HepG2 (cell line): ENCODE measurements at regions not wholly inside any gene's neighbourhood (a gene's known extent, or its start where the extent isn't known, plus 50 kb on each side); places are given as distances from the start of the nearest gene placed in this dataset.

ENCODE experiments used
- ATAC-seq: fragments of 200-7000 bp; cut with Tn5 transposase; 3 replicates; pipeline ENCODE4 v1.9.1; 2020; ENCODE audit warnings: mild to moderate bottlenecking, moderate library complexity
- BruUV-seq: library from RNA; stranded (reverse); fragments of 400-500 nt; replicated peaks from 2 replicates; lab custom pipeline; 2021; lab: Mats Ljungman, UMichigan
- CTCF ChIA-PET: fragments of 300-600 bp; formaldehyde crosslinking; extraction: SDS; loops from one replicate; lab custom pipeline; 2021; ENCODE audit warnings: low total read pairs, inconsistent platforms, low intra/inter-chr PET ratio; lab: Yijun Ruan, JAX
- POLR2A ChIA-PET: fragments of 350-600 bp; sonication (Branson Sonifier 250); formaldehyde crosslinking; loops from one replicate; lab custom pipeline; 2020; ENCODE audit warnings: antibody characterized with exemption, inconsistent platforms; lab: Yijun Ruan, JAX
- DNase-seq: peaks from one replicate; pipeline ENCODE4 v3.0.0-alpha.2; 2015; ENCODE audit warnings: low spot score
- FAIRE-seq: peaks from 3 replicates; lab custom pipeline; 2011; peaks lifted over from hg19 to GRCh38; lab: Jason Lieb, UNC
- H2AFZ ChIP-seq: one replicate; pipeline ENCODE4 v1.6.1; 2011; ENCODE audit warnings: low read length, inconsistent platforms
- H3K27ac ChIP-seq: fragments of 300-600 bp; 3 replicates; pipeline ENCODE4 v1.8.0; 2011; ENCODE audit warnings: mixed run types, mild to moderate bottlenecking, mixed read lengths, low read length, inconsistent platforms; ENCODE audit not compliant: insufficient read depth; ENCODE audit errors: extremely low read length
- H3K27me3 ChIP-seq, 2 experiments: fragments of 200-600 bp in 1 of 2; 2 replicates in 1 of 2; 3 replicates in 1 of 2; pipeline versions ENCODE4 v1.6.0 to v1.8.0; 2011; ENCODE audit warnings: low read length in 2 of 2, mild to moderate bottlenecking in 2 of 2, moderate library complexity in 2 of 2, inconsistent platforms in 1 of 2; ENCODE audit not compliant: insufficient read depth in 2 of 2, control insufficient read depth in 1 of 2
- H3K36me3 ChIP-seq, 2 experiments: fragments of 200-600 bp in 1 of 2; replicated peaks in 1 of 2; 2 replicates in 1 of 2; 3 replicates in 1 of 2; pipeline versions ENCODE4 v1.5.1 to v1.8.0; 2011; ENCODE audit warnings: low read length in 2 of 2, inconsistent platforms in 1 of 2; ENCODE audit not compliant: insufficient read depth in 2 of 2, control insufficient read depth in 1 of 2
- H3K4me1 ChIP-seq: 2 replicates; pipeline ENCODE4 v1.5.1; 2012; ENCODE audit warnings: low read length, inconsistent platforms; ENCODE audit not compliant: insufficient read depth
- H3K4me2 ChIP-seq: 2 replicates; pipeline ENCODE4 v1.6.0; 2011; ENCODE audit warnings: low read depth, low read length, inconsistent platforms
- H3K4me3 ChIP-seq, 3 experiments: fragments of 200-600 bp in 1 of 3; sonication (generic), shearing (Covaris generic) in 1 of 3; replicated peaks in 1 of 3; 2 replicates each; pipeline ENCODE4 v1.5.1; 2011 to 2016; ENCODE audit warnings: low read length in 3 of 3, inconsistent platforms in 2 of 3, low read depth in 2 of 3, mild to moderate bottlenecking in 2 of 3, control low read depth in 1 of 3, mixed read lengths in 1 of 3; ENCODE audit not compliant: insufficient read depth in 1 of 3
- H3K79me2 ChIP-seq: one replicate; pipeline ENCODE4 v1.6.1; 2011; ENCODE audit warnings: low read length, inconsistent platforms; ENCODE audit not compliant: insufficient read depth
- H3K9ac ChIP-seq: 2 replicates; pipeline ENCODE4 v1.6.0; 2011; ENCODE audit warnings: mild to moderate bottlenecking, low read depth, low read length, inconsistent platforms; ENCODE audit not compliant: insufficient read depth
- H3K9me3 ChIP-seq: 2 replicates; pipeline ENCODE4 v1.5.1; 2012; ENCODE audit warnings: mild to moderate bottlenecking, low read length
- H4K20me1 ChIP-seq: 2 replicates; pipeline ENCODE4 v1.6.0; 2011; ENCODE audit warnings: inconsistent platforms, mild to moderate bottlenecking, low read length, moderate library complexity; ENCODE audit not compliant: insufficient read depth
- CEBPB ChIP-seq: IDR thresholded peaks from 2 replicates; pipeline ENCODE4 v1.6.1; 2011; ENCODE audit warnings: low read depth, low read length, improper control_type of control experiment, borderline replicate concordance
- MAZ ChIP-seq, 2 experiments: sonication (generic) in 1 of 2; formaldehyde crosslinking in 1 of 2; IDR thresholded peaks; 2 replicates each; pipeline versions ENCODE4 v1.5.0 to v1.6.1; 2012 to 2020; ENCODE audit warnings: low read depth in 2 of 2, mild to moderate bottlenecking in 2 of 2, borderline replicate concordance in 1 of 2, improper control_type of control experiment in 1 of 2, low read length in 1 of 2, missing genetic modification reagents in 1 of 2, moderate library complexity in 1 of 2
- MEIS2 ChIP-seq: sonication (generic); formaldehyde crosslinking; IDR thresholded peaks from 2 replicates; pipeline ENCODE4 v1.9.0; 2021; ENCODE audit warnings: mild to moderate bottlenecking, missing genetic modification reagents
- NKX3-1 ChIP-seq: sonication (generic); formaldehyde crosslinking; IDR thresholded peaks from 2 replicates; pipeline ENCODE4 v1.5.0; 2020; ENCODE audit warnings: missing genetic modification reagents
- PRMT3 ChIP-seq: sonication (generic); formaldehyde crosslinking; IDR thresholded peaks from 2 replicates; pipeline ENCODE4 v1.8.1; 2022; ENCODE audit warnings: low read depth, mild to moderate bottlenecking, moderate library complexity, missing genetic modification reagents, borderline replicate concordance
- RFX5 ChIP-seq: IDR thresholded peaks from 2 replicates; pipeline ENCODE4 v1.6.1; 2011; ENCODE audit warnings: low read depth, low read length, improper control_type of control experiment
- SAP130 ChIP-seq: IDR thresholded peaks from 2 replicates; pipeline ENCODE4 v1.6.1; 2016; ENCODE audit warnings: low read depth
- THYN1 ChIP-seq: sonication (generic); formaldehyde crosslinking; IDR thresholded peaks from 2 replicates; pipeline ENCODE4 v1.8.1; 2023; ENCODE audit warnings: low read depth, mild to moderate bottlenecking, moderate library complexity, missing genetic modification reagents, borderline replicate concordance
- ZBTB1 ChIP-seq: sonication (generic); formaldehyde crosslinking; IDR thresholded peaks from 2 replicates; pipeline ENCODE4 v1.4.0; 2020; ENCODE audit warnings: missing genetic modification reagents, borderline replicate concordance
- ZFP41 ChIP-seq: sonication (generic); formaldehyde crosslinking; IDR thresholded peaks from 2 replicates; pipeline ENCODE4 v1.4.0; 2020; ENCODE audit warnings: mild to moderate bottlenecking, missing genetic modification reagents, borderline replicate concordance
- ZFP82 ChIP-seq: sonication (generic); formaldehyde crosslinking; IDR thresholded peaks from 2 replicates; pipeline ENCODE4 v1.5.1; 2020; ENCODE audit warnings: mild to moderate bottlenecking, missing genetic modification reagents, borderline replicate concordance
- ZNF678 ChIP-seq: sonication (generic); formaldehyde crosslinking; IDR thresholded peaks from 2 replicates; pipeline ENCODE4 v1.4.0; 2020; ENCODE audit warnings: mild to moderate bottlenecking, missing genetic modification reagents
- WGBS: methylation state at CpG from one replicate; pipeline ENCODE4 v1.1.6; 2017; ENCODE audit warnings: low lambda C conversion rate; 5-methylcytosine and 5-hydroxymethylcytosine counted together
- in situ Hi-C: cut with HindIII; loops from 2 replicates; pipeline ENCODE4 v1.10.0; 2017; ENCODE audit warnings: low pct_unique_long_range_greater_than_20kb; ENCODE audit not compliant: extremely low pct_ligation_motif_present
- intact Hi-C: fragments of 100-400 bp; cut with micrococcal nuclease; formaldehyde crosslinking; loops from one replicate; pipeline ENCODE4 v1.10.0; 2022; ENCODE audit not compliant: unreplicated experiment
- TF ChIP-seq, protein P1 (sequence below), 2 experiments: IDR thresholded peaks; 2 replicates each; pipeline ENCODE4 v1.6.1; 2011 to 2012; ENCODE audit warnings: low read length in 2 of 2, borderline replicate concordance in 1 of 2, low read depth in 1 of 2, mild to moderate bottlenecking in 1 of 2, moderate library complexity in 1 of 2
- TF ChIP-seq, protein P2 (sequence below): sonication (generic); formaldehyde crosslinking; IDR thresholded peaks from 2 replicates; pipeline ENCODE4 v1.5.1; 2020; ENCODE audit warnings: missing genetic modification reagents, mild to moderate bottlenecking, borderline replicate concordance

DNA sequence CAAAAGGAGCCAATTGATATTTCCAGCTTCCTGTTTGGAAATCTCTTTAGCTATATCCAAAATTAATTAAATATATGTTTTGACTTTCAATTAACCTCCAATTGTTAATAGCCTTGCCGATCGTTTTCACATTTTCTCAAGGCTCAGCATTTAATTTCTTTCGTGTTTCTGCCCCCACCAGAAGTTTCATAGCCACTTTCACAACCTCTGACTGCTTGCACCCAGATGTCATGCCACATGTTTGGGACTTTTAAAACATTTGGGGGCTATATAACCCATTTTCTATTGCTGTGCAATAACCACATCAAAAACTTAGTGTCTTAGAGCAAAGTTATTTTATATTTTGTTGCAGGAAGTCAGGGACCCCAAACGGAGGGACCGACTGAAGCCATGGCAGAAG is 510.6 kb upstream of the CNTNAP2 start:
- peaks cover 81% of the 10 kb centered on the region for H3K9me3 ChIP-seq
- CTCF ChIA-PET, result no interaction called here
- H3K9ac ChIP-seq, result no peak overlapping the region
- no peaks in the 10 kb centered on the region for H3K79me2 ChIP-seq
- no peaks in the 10 kb centered on the region for H3K36me3 ChIP-seq
- H2AFZ ChIP-seq, result no peak overlapping the region
- no peaks in the 10 kb centered on the region for H4K20me1 ChIP-seq
- no peak overlapping the region for H3K27ac ChIP-seq
- no peak for TF ChIP-seq MAZ (IDR thresholded peaks at IDR 0.05; ENCODE audit: borderline replicate concordance, low read depth, low read length)
- no peak for TF ChIP-seq MAZ (CRISPR knock-in tag; IDR thresholded peaks at IDR 0.05; ENCODE audit: low read depth)
- TF ChIP-seq ZNF678 (CRISPR knock-in tag), result no peak
- no peak for TF ChIP-seq MEIS2 (CRISPR knock-in tag)
- no peak for TF ChIP-seq PRMT3
- no peak for TF ChIP-seq ZFP82 (CRISPR knock-in tag)
- no peak for DNase-seq
- no peak overlapping the region for H3K4me2 ChIP-seq
- WGBS, result 27% methylated on average over 5 of the region's 5 CpGs
- ATAC-seq, result no peak
- no peaks in the 10 kb centered on the region for H3K27me3 ChIP-seq
- POLR2A ChIA-PET, result no interaction called here
- intact Hi-C loops, result no loop called here
- no peak for FAIRE-seq
- H3K4me3 ChIP-seq, result no peak overlapping the region
- no TSS peak for BruUV-seq
- in situ Hi-C loops, result no loop called here
- H3K4me1 ChIP-seq, result no peaks in the 10 kb centered on the region

DNA sequence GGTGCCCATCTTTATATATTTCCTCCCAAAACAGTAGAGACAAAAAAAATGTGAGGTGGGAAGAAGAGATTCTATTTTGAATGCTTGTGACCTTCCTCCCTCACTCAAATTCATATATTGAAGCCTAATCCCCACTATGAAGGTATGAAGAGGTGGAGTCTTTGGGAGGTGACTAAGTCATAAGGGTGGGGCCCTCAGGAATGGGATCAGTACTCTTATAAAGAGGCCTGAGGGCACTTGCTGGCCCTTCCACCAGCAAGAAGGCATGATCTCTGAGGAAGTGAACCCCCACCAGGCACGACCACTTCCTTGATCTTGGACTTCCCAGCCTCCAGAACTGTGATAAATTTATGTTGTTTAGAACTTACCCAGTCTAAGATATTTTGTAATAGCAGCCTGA is 517.2 kb upstream of the CNTNAP2 start:
- DNase-seq (no peak), ATAC-seq (no peak), FAIRE-seq (no peak)
- no peaks in the 10 kb centered on the region for H4K20me1 ChIP-seq
- no peak overlapping the region for H3K9ac ChIP-seq
- CTCF ChIA-PET, result no interaction called here
- H3K4me2 ChIP-seq, result no peak overlapping the region
- WGBS, result 10% methylated on average over 1 of the region's 1 CpG
- H2AFZ ChIP-seq, result no peak overlapping the region
- no peak overlapping the region for H3K4me3 ChIP-seq
- H3K27ac ChIP-seq, result no peak overlapping the region
- H3K36me3 ChIP-seq, result no peaks in the 10 kb centered on the region
- no peaks in the 10 kb centered on the region for H3K79me2 ChIP-seq
- H3K27me3 ChIP-seq, result no peaks in the 10 kb centered on the region
- intact Hi-C loops (no loop called here), in situ Hi-C loops (no loop called here)
- POLR2A ChIA-PET, result no interaction called here
- H3K9me3 ChIP-seq, result peaks cover 94% of the 10 kb centered on the region
- BruUV-seq, result no TSS peak
- H3K4me1 ChIP-seq, result no peaks in the 10 kb centered on the region
- TF ChIP-seq, protein P1, sequence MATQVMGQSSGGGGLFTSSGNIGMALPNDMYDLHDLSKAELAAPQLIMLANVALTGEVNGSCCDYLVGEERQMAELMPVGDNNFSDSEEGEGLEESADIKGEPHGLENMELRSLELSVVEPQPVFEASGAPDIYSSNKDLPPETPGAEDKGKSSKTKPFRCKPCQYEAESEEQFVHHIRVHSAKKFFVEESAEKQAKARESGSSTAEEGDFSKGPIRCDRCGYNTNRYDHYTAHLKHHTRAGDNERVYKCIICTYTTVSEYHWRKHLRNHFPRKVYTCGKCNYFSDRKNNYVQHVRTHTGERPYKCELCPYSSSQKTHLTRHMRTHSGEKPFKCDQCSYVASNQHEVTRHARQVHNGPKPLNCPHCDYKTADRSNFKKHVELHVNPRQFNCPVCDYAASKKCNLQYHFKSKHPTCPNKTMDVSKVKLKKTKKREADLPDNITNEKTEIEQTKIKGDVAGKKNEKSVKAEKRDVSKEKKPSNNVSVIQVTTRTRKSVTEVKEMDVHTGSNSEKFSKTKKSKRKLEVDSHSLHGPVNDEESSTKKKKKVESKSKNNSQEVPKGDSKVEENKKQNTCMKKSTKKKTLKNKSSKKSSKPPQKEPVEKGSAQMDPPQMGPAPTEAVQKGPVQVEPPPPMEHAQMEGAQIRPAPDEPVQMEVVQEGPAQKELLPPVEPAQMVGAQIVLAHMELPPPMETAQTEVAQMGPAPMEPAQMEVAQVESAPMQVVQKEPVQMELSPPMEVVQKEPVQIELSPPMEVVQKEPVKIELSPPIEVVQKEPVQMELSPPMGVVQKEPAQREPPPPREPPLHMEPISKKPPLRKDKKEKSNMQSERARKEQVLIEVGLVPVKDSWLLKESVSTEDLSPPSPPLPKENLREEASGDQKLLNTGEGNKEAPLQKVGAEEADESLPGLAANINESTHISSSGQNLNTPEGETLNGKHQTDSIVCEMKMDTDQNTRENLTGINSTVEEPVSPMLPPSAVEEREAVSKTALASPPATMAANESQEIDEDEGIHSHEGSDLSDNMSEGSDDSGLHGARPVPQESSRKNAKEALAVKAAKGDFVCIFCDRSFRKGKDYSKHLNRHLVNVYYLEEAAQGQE (IDR thresholded peaks at IDR 0.05; ENCODE audit: borderline replicate concordance in 1 of 2, low read depth in 1 of 2, low read length in 2 of 2), result no peak
- no peak for TF ChIP-seq RFX5
- TF ChIP-seq, protein P2, sequence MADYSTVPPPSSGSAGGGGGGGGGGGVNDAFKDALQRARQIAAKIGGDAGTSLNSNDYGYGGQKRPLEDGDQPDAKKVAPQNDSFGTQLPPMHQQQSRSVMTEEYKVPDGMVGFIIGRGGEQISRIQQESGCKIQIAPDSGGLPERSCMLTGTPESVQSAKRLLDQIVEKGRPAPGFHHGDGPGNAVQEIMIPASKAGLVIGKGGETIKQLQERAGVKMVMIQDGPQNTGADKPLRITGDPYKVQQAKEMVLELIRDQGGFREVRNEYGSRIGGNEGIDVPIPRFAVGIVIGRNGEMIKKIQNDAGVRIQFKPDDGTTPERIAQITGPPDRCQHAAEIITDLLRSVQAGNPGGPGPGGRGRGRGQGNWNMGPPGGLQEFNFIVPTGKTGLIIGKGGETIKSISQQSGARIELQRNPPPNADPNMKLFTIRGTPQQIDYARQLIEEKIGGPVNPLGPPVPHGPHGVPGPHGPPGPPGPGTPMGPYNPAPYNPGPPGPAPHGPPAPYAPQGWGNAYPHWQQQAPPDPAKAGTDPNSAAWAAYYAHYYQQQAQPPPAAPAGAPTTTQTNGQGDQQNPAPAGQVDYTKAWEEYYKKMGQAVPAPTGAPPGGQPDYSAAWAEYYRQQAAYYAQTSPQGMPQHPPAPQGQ (CRISPR knock-in tag), result no peak
- no peak for TF ChIP-seq NKX3-1 (CRISPR knock-in tag)
- TF ChIP-seq THYN1 (CRISPR knock-in tag), result no peak
- no peak for TF ChIP-seq ZBTB1 (CRISPR knock-in tag)
- no peak for TF ChIP-seq SAP130 (CRISPR knock-in tag)
- TF ChIP-seq CEBPB, result no peak
- no peak for TF ChIP-seq ZFP41 (CRISPR knock-in tag)
